ENCODE measurements at regions not wholly inside any gene's neighbourhood (a gene's known extent, or its start where the extent isn't known, plus 50 kb on each side); places are given as distances from the start of the nearest gene placed in this dataset.

GRCh38 chr1:74842726-74843125, 109.8 kb downstream of the TYW3 start:
- Histone ChIP-seq H3K4me3 (ENCODE audit: low read length in 3 of 3) (no peak overlapping the region), H3K36me3 (ENCODE audit: control insufficient read depth in 2 of 3, insufficient read depth in 3 of 3, low read length in 3 of 3) (no peaks in the 10 kb centered on the region), H3K27me3 (ENCODE audit: control insufficient read depth, insufficient read depth, low read length) (no peaks in the 10 kb centered on the region), H3K27ac (ENCODE audit: low read depth in 2 of 2, low read length in 2 of 2) (no peak overlapping the region), H3K4me1 (ENCODE audit: control insufficient read depth in 2 of 3, insufficient read depth in 2 of 3, low read depth in 1 of 3, low read length in 3 of 3) (no peaks in the 10 kb centered on the region), H3K9ac (ENCODE audit: low read length in 3 of 3) (no peak overlapping the region), H3K9me3 (ENCODE audit: control insufficient read depth in 2 of 3, insufficient read depth in 1 of 3, low read length in 3 of 3) (no peaks in the 10 kb centered on the region)
- no peak for FAIRE-seq
- intact Hi-C loops (cut with DNase I), result no loop called here
- no peak for TF ChIP-seq CTCF (IDR thresholded peaks at IDR 0.05; ENCODE audit: borderline replicate concordance, extremely low read depth, insufficient read depth)
- DNase-seq, result no peak

- FAIRE-seq (no peak), DNase-seq (no peak)
- Histone ChIP-seq H3K4me3 (ENCODE audit: low read length in 3 of 3) (no peak overlapping the region), H3K4me1 (ENCODE audit: control insufficient read depth in 2 of 3, insufficient read depth in 2 of 3, low read depth in 1 of 3, low read length in 3 of 3) (no peaks in the 10 kb centered on the region), H3K27ac (ENCODE audit: low read depth in 2 of 2, low read length in 2 of 2) (no peak overlapping the region), H3K9me3 (ENCODE audit: control insufficient read depth in 2 of 3, insufficient read depth in 1 of 3, low read length in 3 of 3) (no peaks in the 10 kb centered on the region), H3K9ac (ENCODE audit: low read length in 3 of 3) (no peak overlapping the region), H3K36me3 (ENCODE audit: control insufficient read depth in 2 of 3, insufficient read depth in 3 of 3, low read length in 3 of 3) (no peaks in the 10 kb centered on the region), H3K27me3 (ENCODE audit: control insufficient read depth, insufficient read depth, low read length) (no peaks in the 10 kb centered on the region)
- TF ChIP-seq CTCF (IDR thresholded peaks at IDR 0.05; ENCODE audit: borderline replicate concordance, extremely low read depth, insufficient read depth), result no peak
- intact Hi-C loops (cut with DNase I), result no loop called here
Measured at GRCh38 chr1:74847715-74848114, 114.8 kb downstream of the TYW3 start.

GRCh38 chr1:74853756-74854155, 120.8 kb downstream of the TYW3 start:
- no peaks in the 10 kb centered on the region for H3K27me3 ChIP-seq (ENCODE audit: control insufficient read depth, insufficient read depth, low read length)
- TF ChIP-seq CTCF (IDR thresholded peaks at IDR 0.05; ENCODE audit: borderline replicate concordance, extremely low read depth, insufficient read depth), result no peak
- no peaks in the 10 kb centered on the region for H3K36me3 ChIP-seq (ENCODE audit: control insufficient read depth in 2 of 3, insufficient read depth in 3 of 3, low read length in 3 of 3)
- intact Hi-C loops (cut with DNase I), result no loop called here
- no peak overlapping the region for H3K9ac ChIP-seq (ENCODE audit: low read length in 3 of 3)
- no peak overlapping the region for H3K27ac ChIP-seq (ENCODE audit: low read depth in 2 of 2, low read length in 2 of 2)
- FAIRE-seq (no peak), DNase-seq (no peak)
- H3K4me3 ChIP-seq (ENCODE audit: low read length in 3 of 3), result no peak overlapping the region
- H3K9me3 ChIP-seq (ENCODE audit: control insufficient read depth in 2 of 3, insufficient read depth in 1 of 3, low read length in 3 of 3), result no peaks in the 10 kb centered on the region
- no peaks in the 10 kb centered on the region for H3K4me1 ChIP-seq (ENCODE audit: control insufficient read depth in 2 of 3, insufficient read depth in 2 of 3, low read depth in 1 of 3, low read length in 3 of 3)

- no peaks in the 10 kb centered on the region for H3K27me3 ChIP-seq (ENCODE audit: control insufficient read depth, insufficient read depth, low read length)
- no peaks in the 10 kb centered on the region for H3K9me3 ChIP-seq (ENCODE audit: control insufficient read depth in 2 of 3, insufficient read depth in 1 of 3, low read length in 3 of 3)
- H3K9ac ChIP-seq (ENCODE audit: low read length in 3 of 3), result no peak overlapping the region
- no peaks in the 10 kb centered on the region for H3K4me1 ChIP-seq (ENCODE audit: control insufficient read depth in 2 of 3, insufficient read depth in 2 of 3, low read depth in 1 of 3, low read length in 3 of 3)
- intact Hi-C loops (cut with DNase I), result no loop called here
- DNase-seq, result no peak
- H3K27ac ChIP-seq (ENCODE audit: low read depth in 2 of 2, low read length in 2 of 2), result no peak overlapping the region
- no peak overlapping the region for H3K4me3 ChIP-seq (ENCODE audit: low read length in 3 of 3)
- no peaks in the 10 kb centered on the region for H3K36me3 ChIP-seq (ENCODE audit: control insufficient read depth in 2 of 3, insufficient read depth in 3 of 3, low read length in 3 of 3)
- no peak for FAIRE-seq
- no peak for TF ChIP-seq CTCF (IDR thresholded peaks at IDR 0.05; ENCODE audit: borderline replicate concordance, extremely low read depth, insufficient read depth)
Measured at GRCh38 chr1:74856174-74856573, 123.2 kb downstream of the TYW3 start.
